ENCODE measurements at regions not wholly inside any gene's neighbourhood (a gene's known extent, or its start where the extent isn't known, plus 50 kb on each side); places are given as distances from the start of the nearest gene placed in this dataset.

- Mint-ChIP-seq H3K27ac (ENCODE audit: unreplicated experiment) (no peak overlapping the region), H3K27me3 (ENCODE audit: low read depth) (no peaks in the 10 kb centered on the region), H3K4me3 (no peak overlapping the region), H3K4me1 (no peaks in the 10 kb centered on the region), H3K36me3 (ENCODE audit: low read depth) (peaks cover 11% of the 10 kb centered on the region), H3K9me3 (peaks cover 7% of the 10 kb centered on the region)
- no peak for TF ChIP-seq CTCF (conservative IDR thresholded peaks at IDR 0.05)
- DNase-seq (ENCODE audit: low read depth, low spot score) = no peak
These were observed 59.8 kb downstream of the C11orf91 start for GRCh38 chr11:33640730-33641371.

- Mint-ChIP-seq H3K27ac (ENCODE audit: unreplicated experiment) (no peak overlapping the region), H3K4me3 (no peak overlapping the region), H3K4me1 (no peaks in the 10 kb centered on the region), H3K36me3 (ENCODE audit: low read depth) (peaks cover 11% of the 10 kb centered on the region), H3K9me3 (peaks cover 7% of the 10 kb centered on the region), H3K27me3 (ENCODE audit: low read depth) (no peaks in the 10 kb centered on the region)
- no peak for TF ChIP-seq CTCF (conservative IDR thresholded peaks at IDR 0.05)
- no peak for DNase-seq (ENCODE audit: low read depth, low spot score)
These were observed 62.0 kb downstream of the C11orf91 start for GRCh38 chr11:33638608-33639007.

- no peak for DNase-seq (ENCODE audit: low read depth, low spot score)
- Mint-ChIP-seq H3K27ac (ENCODE audit: unreplicated experiment) (no peak overlapping the region), H3K9me3 (peaks cover 10% of the 10 kb centered on the region), H3K27me3 (ENCODE audit: low read depth) (no peaks in the 10 kb centered on the region), H3K4me1 (no peaks in the 10 kb centered on the region), H3K4me3 (no peak overlapping the region), H3K36me3 (ENCODE audit: low read depth) (peaks cover 17% of the 10 kb centered on the region)
- no peak for TF ChIP-seq CTCF (conservative IDR thresholded peaks at IDR 0.05)
These were observed 64.5 kb downstream of the C11orf91 start for GRCh38 chr11:33636104-33636503.

GRCh38 chr11:33635161-33635560 is 65.5 kb downstream of the C11orf91 start:
- H3K4me1 Mint-ChIP-seq = no peaks in the 10 kb centered on the region
- H3K36me3 Mint-ChIP-seq (ENCODE audit: low read depth) = peaks cover 24% of the 10 kb centered on the region
- no peak overlapping the region for H3K4me3 Mint-ChIP-seq
- TF ChIP-seq CTCF (conservative IDR thresholded peaks at IDR 0.05) = no peak
- no peak overlapping the region for H3K27ac Mint-ChIP-seq (ENCODE audit: unreplicated experiment)
- H3K27me3 Mint-ChIP-seq (ENCODE audit: low read depth) = no peaks in the 10 kb centered on the region
- DNase-seq (ENCODE audit: low read depth, low spot score) = no peak
- H3K9me3 Mint-ChIP-seq = peaks cover 12% of the 10 kb centered on the region

- no peak overlapping the region for H3K27ac Mint-ChIP-seq (ENCODE audit: unreplicated experiment)
- H3K4me3 Mint-ChIP-seq = no peak overlapping the region
- H3K4me1 Mint-ChIP-seq = no peaks in the 10 kb centered on the region
- no peaks in the 10 kb centered on the region for H3K27me3 Mint-ChIP-seq (ENCODE audit: low read depth)
- no peak for DNase-seq (ENCODE audit: low read depth, low spot score)
- H3K36me3 Mint-ChIP-seq (ENCODE audit: low read depth) = peaks cover 24% of the 10 kb centered on the region
- no peak for TF ChIP-seq CTCF (conservative IDR thresholded peaks at IDR 0.05)
- peaks cover 12% of the 10 kb centered on the region for H3K9me3 Mint-ChIP-seq
These were observed 66.3 kb downstream of the C11orf91 start for GRCh38 chr11:33634291-33634834.

All from neural crest cell (in vitro differentiated cells).